GM18508 (cell line): ENCODE measurements at regions not wholly inside any gene's neighbourhood (a gene's known extent, or its start where the extent isn't known, plus 50 kb on each side); places are given as distances from the start of the nearest gene placed in this dataset.

Source experiments
- ATAC-seq: cut with Tn5 transposase; IDR thresholded peaks from one replicate; pipeline ENCODE4 v1.9.1; 2021; ENCODE audit warnings: moderate number of reproducible peaks; ENCODE audit not compliant: insufficient read depth, unreplicated experiment

GRCh38 chr4:66653937-66654336, 891.4 kb downstream of the CENPC start:
- ATAC-seq = no peak

GRCh38 chr4:66649236-66649635, 896.1 kb downstream of the CENPC start:
- ATAC-seq = no peak

- ATAC-seq = no peak
Measured at GRCh38 chr4:66647926-66648325, 897.4 kb downstream of the CENPC start.

GRCh38 chr4:66647476-66647875, 897.8 kb downstream of the CENPC start:
- ATAC-seq = no peak

- no peak for ATAC-seq
Measured at GRCh38 chr4:66640233-66640990, 904.9 kb downstream of the CENPC start.

- ATAC-seq = no peak
Measured at GRCh38 chr4:66639361-66639760, 905.9 kb downstream of the CENPC start.

- ATAC-seq = no peak
Measured at GRCh38 chr4:66636349-66636748, 909.0 kb downstream of the CENPC start.

- no peak for ATAC-seq
Measured at GRCh38 chr4:66633477-66633876, 911.8 kb downstream of the CENPC start.

- no peak for ATAC-seq
Measured at GRCh38 chr4:66629927-66630326, 915.4 kb downstream of the CENPC start.

GRCh38 chr4:66628146-66628545, 917.2 kb downstream of the CENPC start:
- ATAC-seq = no peak

- ATAC-seq = no peak
Measured at GRCh38 chr4:66625480-66625879, 919.8 kb downstream of the CENPC start.

GRCh38 chr4:66613591-66613990, 931.7 kb downstream of the CENPC start:
- ATAC-seq = no peak

- no peak for ATAC-seq
Measured at GRCh38 chr4:66609014-66609413, 936.3 kb downstream of the CENPC start.

GRCh38 chr4:66606908-66607307, 936.6 kb upstream of the EPHA5 start:
- no peak for ATAC-seq

- ATAC-seq = no peak
Measured at GRCh38 chr4:66606215-66606614, 935.9 kb upstream of the EPHA5 start.

- ATAC-seq = no peak
Measured at GRCh38 chr4:66604192-66604591, 933.9 kb upstream of the EPHA5 start.

- ATAC-seq = no peak
Measured at GRCh38 chr4:66602622-66603021, 932.3 kb upstream of the EPHA5 start.

GRCh38 chr4:66591968-66592367, 921.7 kb upstream of the EPHA5 start:
- ATAC-seq = no peak

- ATAC-seq = no peak
Measured at GRCh38 chr4:66590488-66591215, 920.4 kb upstream of the EPHA5 start.

- ATAC-seq = no peak
Measured at GRCh38 chr4:66589183-66589582, 918.9 kb upstream of the EPHA5 start.

- ATAC-seq = no peak
Measured at GRCh38 chr4:66585767-66586166, 915.5 kb upstream of the EPHA5 start.

GRCh38 chr4:66577922-66578321, 907.6 kb upstream of the EPHA5 start:
- no peak for ATAC-seq
